GM12878 (cell line): ENCODE measurements at regions not wholly inside any gene's neighbourhood (a gene's known extent, or its start where the extent isn't known, plus 50 kb on each side); places are given as distances from the start of the nearest gene placed in this dataset.

Experiments used
- CHD1 ChIP-seq: IDR thresholded peaks from 2 replicates; pipeline ENCODE4 v1.6.1; 2012; ENCODE audit warnings: low read depth, low read length, improper control_type of control experiment
- E2F4 ChIP-seq: IDR thresholded peaks from 2 replicates; pipeline ENCODE4 v1.6.1; 2012; ENCODE audit warnings: low read depth, low read length, improper control_type of control experiment
- E4F1 ChIP-seq: fragments of 450-650 bp; IDR thresholded peaks from 2 replicates; pipeline ENCODE4 v1.6.1; 2018; ENCODE audit warnings: borderline replicate concordance, mild to moderate bottlenecking; ENCODE audit not compliant: partially characterized antibody
- FOS ChIP-seq: IDR thresholded peaks from 3 replicates; pipeline ENCODE4 v1.6.1; 2011; ENCODE audit warnings: borderline replicate concordance; ENCODE audit not compliant: insufficient read length; ENCODE audit errors: extremely low read depth
- GATAD2B ChIP-seq: fragments of 450-650 bp; conservative IDR thresholded peaks from 2 replicates; pipeline ENCODE4 v1.6.1; 2017; ENCODE audit warnings: low read depth, mild to moderate bottlenecking, moderate library complexity
- IKZF1 ChIP-seq: fragments of 450-650 bp; conservative IDR thresholded peaks from 2 replicates; pipeline ENCODE4 v1.6.1; 2017; ENCODE audit warnings: antibody characterized with exemption, mild to moderate bottlenecking
- IRF5 ChIP-seq: fragments of 450-650 bp; IDR thresholded peaks from 2 replicates; pipeline ENCODE4 v1.6.1; 2017; ENCODE audit warnings: borderline replicate concordance
- NR2C1 ChIP-seq: fragments of 450-650 bp; IDR thresholded peaks from 2 replicates; pipeline ENCODE4 v1.6.1; 2017; ENCODE audit warnings: antibody characterized with exemption, mild to moderate bottlenecking, moderate library complexity
- POLR2AphosphoS2 ChIP-seq: IDR thresholded peaks from 2 replicates; pipeline ENCODE4 v1.6.1; 2011; ENCODE audit warnings: low read depth, mild to moderate bottlenecking, low read length, improper control_type of control experiment, moderate library complexity
- RBBP5 ChIP-seq: fragments of 200-600 bp; sonication (generic); conservative IDR thresholded peaks from 2 replicates; pipeline ENCODE4 v1.6.1; 2016
- TARDBP ChIP-seq: IDR thresholded peaks from 2 replicates; pipeline ENCODE4 v1.6.1; 2016; ENCODE audit warnings: borderline replicate concordance

GRCh38 chr10:90470966-90471365 is 386.9 kb downstream of the HTR7 start (continued):
- TF ChIP-seq E2F4, result no peak
- no peak for TF ChIP-seq CHD1
- TF ChIP-seq E4F1, result no peak
- no peak for TF ChIP-seq IRF5
- TF ChIP-seq FOS, result no peak
- TF ChIP-seq GATAD2B, result no peak
- no peak for TF ChIP-seq TARDBP
- TF ChIP-seq NR2C1, result no peak
- TF ChIP-seq IKZF1, result no peak
- no peak for TF ChIP-seq RBBP5
- no peak for TF ChIP-seq POLR2AphosphoS2
